ENCODE measurements at regions not wholly inside any gene's neighbourhood (a gene's known extent, or its start where the extent isn't known, plus 50 kb on each side); places are given as distances from the start of the nearest gene placed in this dataset.

GRCh38 chr2:58730764-58731487 is 489.8 kb upstream of the FANCL start:
- Histone ChIP-seq H3K4me1 (ENCODE audit: control insufficient read depth, insufficient read depth, low read length) (no peaks in the 10 kb centered on the region), H3K27ac (ENCODE audit: low read length) (no peak overlapping the region), H3K9me3 (ENCODE audit: control insufficient read depth, insufficient read depth, low read depth, low read length) (no peaks in the 10 kb centered on the region), H3K36me3 (ENCODE audit: control insufficient read depth, insufficient read depth, low read length) (no peaks in the 10 kb centered on the region), H3K27me3 (ENCODE audit: control insufficient read depth, insufficient read depth, low read length) (no peaks in the 10 kb centered on the region), H3K4me3 (ENCODE audit: low read depth in 2 of 2, low read length in 2 of 2) (no peak overlapping the region)
- ATAC-seq (no peak), DNase-seq (ENCODE audit: low read depth, low spot score) (no peak)
- intact Hi-C loops (cut with micrococcal nuclease; ENCODE audit: unreplicated experiment) (no loop called here), in situ Hi-C loops (cut with HindIII; ENCODE audit: low pct_unique_long_range_greater_than_20kb, low sequenced_read_pairs) (no loop called here)
- ChIA-PET CTCF (no interaction called here), POLR2A (no interaction called here)
- no TSS peak for BruUV-seq (replicated peaks)
- TF ChIP-seq TCF7L2 (IDR thresholded peaks at IDR 0.05; ENCODE audit: low read depth, low read length), result no peak
- TF ChIP-seq CTCF (IDR thresholded peaks at IDR 0.05), result no peak

GRCh38 chr2:58727981-58728656 is 487.0 kb upstream of the FANCL start:
- Histone ChIP-seq H3K27me3 (ENCODE audit: control insufficient read depth, insufficient read depth, low read length) (no peaks in the 10 kb centered on the region), H3K27ac (ENCODE audit: low read length) (no peak overlapping the region), H3K4me3 (ENCODE audit: low read depth in 2 of 2, low read length in 2 of 2) (no peak overlapping the region), H3K9me3 (ENCODE audit: control insufficient read depth, insufficient read depth, low read depth, low read length) (no peaks in the 10 kb centered on the region), H3K36me3 (ENCODE audit: control insufficient read depth, insufficient read depth, low read length) (no peaks in the 10 kb centered on the region), H3K4me1 (ENCODE audit: control insufficient read depth, insufficient read depth, low read length) (no peaks in the 10 kb centered on the region)
- intact Hi-C loops (cut with micrococcal nuclease; ENCODE audit: unreplicated experiment) (no loop called here), in situ Hi-C loops (cut with HindIII; ENCODE audit: low pct_unique_long_range_greater_than_20kb, low sequenced_read_pairs) (no loop called here)
- CTCF ChIA-PET, result no interaction called here
- no TSS peak for BruUV-seq (replicated peaks)
- ATAC-seq, result no peak
- no peak for TF ChIP-seq POLR2AphosphoS5 (IDR thresholded peaks at IDR 0.05; ENCODE audit: low read depth, low read length)
- no peak for TF ChIP-seq SIN3A (IDR thresholded peaks at IDR 0.05; ENCODE audit: borderline replicate concordance, insufficient read depth, low read depth, low read length)
- DNase-seq (ENCODE audit: low read depth, low spot score), result no peak
- POLR2A ChIA-PET, result no interaction called here

GRCh38 chr2:58721912-58722591 is 480.9 kb upstream of the FANCL start:
- Histone ChIP-seq H3K9me3 (ENCODE audit: control insufficient read depth, insufficient read depth, low read depth, low read length) (no peaks in the 10 kb centered on the region), H3K4me3 (ENCODE audit: low read depth in 2 of 2, low read length in 2 of 2) (no peak overlapping the region), H3K4me1 (ENCODE audit: control insufficient read depth, insufficient read depth, low read length) (no peaks in the 10 kb centered on the region), H3K36me3 (ENCODE audit: control insufficient read depth, insufficient read depth, low read length) (no peaks in the 10 kb centered on the region), H3K27ac (ENCODE audit: low read length) (no peak overlapping the region), H3K27me3 (ENCODE audit: control insufficient read depth, insufficient read depth, low read length) (no peaks in the 10 kb centered on the region)
- DNase-seq (ENCODE audit: low read depth, low spot score) (no peak), ATAC-seq (no peak)
- ChIA-PET CTCF (no interaction called here), POLR2A (no interaction called here)
- TF ChIP-seq POLR2AphosphoS5 (IDR thresholded peaks at IDR 0.05; ENCODE audit: low read depth, low read length) (no peak), SIN3A (IDR thresholded peaks at IDR 0.05; ENCODE audit: borderline replicate concordance, insufficient read depth, low read depth, low read length) (no peak), TCF7L2 (IDR thresholded peaks at IDR 0.05; ENCODE audit: low read depth, low read length) (no peak), CTCF (IDR thresholded peaks at IDR 0.05) (no peak), REST (IDR thresholded peaks at IDR 0.05; ENCODE audit: insufficient read depth in 1 of 2, low read depth in 2 of 2, low read length in 1 of 2) (no peak)
- BruUV-seq (replicated peaks), result no TSS peak
- in situ Hi-C loops (cut with HindIII; ENCODE audit: low pct_unique_long_range_greater_than_20kb, low sequenced_read_pairs) (no loop called here), intact Hi-C loops (cut with micrococcal nuclease; ENCODE audit: unreplicated experiment) (no loop called here)
